ENCODE measurements at regions not wholly inside any gene's neighbourhood (a gene's known extent, or its start where the extent isn't known, plus 50 kb on each side); places are given as distances from the start of the nearest gene placed in this dataset.

GRCh38 chr18:39935598-39935997 lies 2019.4 kb upstream of the PIK3C3 start (continued):
- TF ChIP-seq ATF3 (IDR thresholded peaks at IDR 0.05), result no peak
- TF ChIP-seq RAD21 (IDR thresholded peaks at IDR 0.05), result no peak
- no peak for TF ChIP-seq HNF4A (conservative IDR thresholded peaks at IDR 0.05)
- TF ChIP-seq YY1 (IDR thresholded peaks at IDR 0.05), result no peak
- TF ChIP-seq, protein P1, sequence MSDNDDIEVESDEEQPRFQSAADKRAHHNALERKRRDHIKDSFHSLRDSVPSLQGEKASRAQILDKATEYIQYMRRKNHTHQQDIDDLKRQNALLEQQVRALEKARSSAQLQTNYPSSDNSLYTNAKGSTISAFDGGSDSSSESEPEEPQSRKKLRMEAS (IDR thresholded peaks at IDR 0.05), result no peak
- no peak for TF ChIP-seq NR2F2 (IDR thresholded peaks at IDR 0.05)

DNA sequence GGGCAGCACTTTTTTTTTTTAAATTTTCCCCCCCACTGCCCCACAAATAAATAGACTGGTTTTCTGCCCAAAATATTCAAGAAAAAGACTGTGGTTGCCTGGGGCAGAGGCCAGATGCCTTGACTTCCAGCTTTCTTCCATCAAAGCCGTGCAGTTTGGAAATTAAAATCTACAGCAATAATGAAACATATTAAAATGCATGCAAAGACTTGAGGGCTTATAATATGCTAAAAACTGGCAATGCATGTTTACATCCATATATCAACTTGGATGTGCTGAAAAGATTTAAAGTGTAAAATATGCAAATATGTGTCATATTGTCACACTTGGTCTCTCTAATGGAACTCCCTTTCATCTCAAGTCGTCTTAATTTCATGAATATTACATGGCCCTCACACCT lies 2036.2 kb upstream of the PIK3C3 start:
- no peak for DNase-seq (ENCODE audit: low spot score)
- no peak overlapping the region for H3K9ac ChIP-seq (ENCODE audit: low read depth in 1 of 2, low read length in 2 of 2)
- no peaks in the 10 kb centered on the region for H3K9me3 ChIP-seq (ENCODE audit: control insufficient read depth in 4 of 4, low read length in 3 of 4)
- H3K36me3 ChIP-seq (ENCODE audit: control insufficient read depth in 4 of 4, insufficient read depth in 3 of 4, low read depth in 1 of 4, low read length in 3 of 4), result no peaks in the 10 kb centered on the region
- H3K27ac ChIP-seq (ENCODE audit: low read depth in 1 of 2, low read length in 2 of 2), result no peak overlapping the region
- TF ChIP-seq, protein P2, sequence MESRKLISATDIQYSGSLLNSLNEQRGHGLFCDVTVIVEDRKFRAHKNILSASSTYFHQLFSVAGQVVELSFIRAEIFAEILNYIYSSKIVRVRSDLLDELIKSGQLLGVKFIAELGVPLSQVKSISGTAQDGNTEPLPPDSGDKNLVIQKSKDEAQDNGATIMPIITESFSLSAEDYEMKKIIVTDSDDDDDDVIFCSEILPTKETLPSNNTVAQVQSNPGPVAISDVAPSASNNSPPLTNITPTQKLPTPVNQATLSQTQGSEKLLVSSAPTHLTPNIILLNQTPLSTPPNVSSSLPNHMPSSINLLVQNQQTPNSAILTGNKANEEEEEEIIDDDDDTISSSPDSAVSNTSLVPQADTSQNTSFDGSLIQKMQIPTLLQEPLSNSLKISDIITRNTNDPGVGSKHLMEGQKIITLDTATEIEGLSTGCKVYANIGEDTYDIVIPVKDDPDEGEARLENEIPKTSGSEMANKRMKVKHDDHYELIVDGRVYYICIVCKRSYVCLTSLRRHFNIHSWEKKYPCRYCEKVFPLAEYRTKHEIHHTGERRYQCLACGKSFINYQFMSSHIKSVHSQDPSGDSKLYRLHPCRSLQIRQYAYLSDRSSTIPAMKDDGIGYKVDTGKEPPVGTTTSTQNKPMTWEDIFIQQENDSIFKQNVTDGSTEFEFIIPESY (IDR thresholded peaks at IDR 0.05), result no peak
- TF ChIP-seq YY1 (IDR thresholded peaks at IDR 0.05) (no peak), GABPA (IDR thresholded peaks at IDR 0.05 in 1 of 2, conservative IDR thresholded peaks at IDR 0.05 in 1 of 2) (no peak), HNF4A (conservative IDR thresholded peaks at IDR 0.05) (no peak), ATF3 (IDR thresholded peaks at IDR 0.05) (no peak)
- TF ChIP-seq, protein P3, sequence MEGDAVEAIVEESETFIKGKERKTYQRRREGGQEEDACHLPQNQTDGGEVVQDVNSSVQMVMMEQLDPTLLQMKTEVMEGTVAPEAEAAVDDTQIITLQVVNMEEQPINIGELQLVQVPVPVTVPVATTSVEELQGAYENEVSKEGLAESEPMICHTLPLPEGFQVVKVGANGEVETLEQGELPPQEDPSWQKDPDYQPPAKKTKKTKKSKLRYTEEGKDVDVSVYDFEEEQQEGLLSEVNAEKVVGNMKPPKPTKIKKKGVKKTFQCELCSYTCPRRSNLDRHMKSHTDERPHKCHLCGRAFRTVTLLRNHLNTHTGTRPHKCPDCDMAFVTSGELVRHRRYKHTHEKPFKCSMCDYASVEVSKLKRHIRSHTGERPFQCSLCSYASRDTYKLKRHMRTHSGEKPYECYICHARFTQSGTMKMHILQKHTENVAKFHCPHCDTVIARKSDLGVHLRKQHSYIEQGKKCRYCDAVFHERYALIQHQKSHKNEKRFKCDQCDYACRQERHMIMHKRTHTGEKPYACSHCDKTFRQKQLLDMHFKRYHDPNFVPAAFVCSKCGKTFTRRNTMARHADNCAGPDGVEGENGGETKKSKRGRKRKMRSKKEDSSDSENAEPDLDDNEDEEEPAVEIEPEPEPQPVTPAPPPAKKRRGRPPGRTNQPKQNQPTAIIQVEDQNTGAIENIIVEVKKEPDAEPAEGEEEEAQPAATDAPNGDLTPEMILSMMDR (IDR thresholded peaks at IDR 0.05; ENCODE audit: low read depth, low read length, missing input control), result no peak
- no peaks in the 10 kb centered on the region for H3K4me1 ChIP-seq (ENCODE audit: control insufficient read depth in 4 of 4, insufficient read depth in 4 of 4, low read length in 3 of 4)
- no peaks in the 10 kb centered on the region for H3K27me3 ChIP-seq (ENCODE audit: control insufficient read depth in 4 of 4, insufficient read depth in 4 of 4, low read length in 3 of 4)
- 63% methylated on average over 2 of the region's 2 CpGs for WGBS
- H3K4me3 ChIP-seq (ENCODE audit: low read depth in 1 of 3, low read length in 3 of 3), result no peak overlapping the region

GRCh38 chr18:39913672-39914366 lies 2041.2 kb upstream of the PIK3C3 start:
- no peak for DNase-seq (ENCODE audit: low spot score)
- WGBS, result 75% methylated on average over 4 of the region's 4 CpGs
- H3K36me3 ChIP-seq (ENCODE audit: control insufficient read depth in 4 of 4, insufficient read depth in 3 of 4, low read depth in 1 of 4, low read length in 3 of 4), result no peaks in the 10 kb centered on the region

More at GRCh38 chr18:39913672-39914366, 2041.2 kb upstream of the PIK3C3 start:
- no peaks in the 10 kb centered on the region for H3K4me1 ChIP-seq (ENCODE audit: control insufficient read depth in 4 of 4, insufficient read depth in 4 of 4, low read length in 3 of 4)
- no peak overlapping the region for H3K4me3 ChIP-seq (ENCODE audit: low read depth in 1 of 3, low read length in 3 of 3)
- no peaks in the 10 kb centered on the region for H3K27me3 ChIP-seq (ENCODE audit: control insufficient read depth in 4 of 4, insufficient read depth in 4 of 4, low read length in 3 of 4)
- no peak for TF ChIP-seq FOXA2 (IDR thresholded peaks at IDR 0.05)
- TF ChIP-seq, protein P3 (IDR thresholded peaks at IDR 0.05; ENCODE audit: low read depth, low read length, missing input control), result no peak
- no peak for TF ChIP-seq YY1 (IDR thresholded peaks at IDR 0.05)
- TF ChIP-seq HNF4A (conservative IDR thresholded peaks at IDR 0.05), result no peak
- no peak for TF ChIP-seq HNF4G (IDR thresholded peaks at IDR 0.05)
- TF ChIP-seq RAD21 (IDR thresholded peaks at IDR 0.05), result no peak
- TF ChIP-seq, protein P2 (IDR thresholded peaks at IDR 0.05), result no peak
- no peak for TF ChIP-seq EGR1 (IDR thresholded peaks at IDR 0.05; ENCODE audit: low read depth in 2 of 2)
- H3K9ac ChIP-seq (ENCODE audit: low read depth in 1 of 2, low read length in 2 of 2), result no peak overlapping the region
- no peak overlapping the region for H3K27ac ChIP-seq (ENCODE audit: low read depth in 1 of 2, low read length in 2 of 2)
- no peaks in the 10 kb centered on the region for H3K9me3 ChIP-seq (ENCODE audit: control insufficient read depth in 4 of 4, low read length in 3 of 4)

Data from liver (tissue), 8 donors.